ENCODE measurements at regions not wholly inside any gene's neighbourhood (a gene's known extent, or its start where the extent isn't known, plus 50 kb on each side); places are given as distances from the start of the nearest gene placed in this dataset.
"Not testable (repeated sequence)": the region's sequence is repeated elsewhere in the genome, so short reads cannot be mapped to it uniquely, and the experiment has no call there.

DNA sequence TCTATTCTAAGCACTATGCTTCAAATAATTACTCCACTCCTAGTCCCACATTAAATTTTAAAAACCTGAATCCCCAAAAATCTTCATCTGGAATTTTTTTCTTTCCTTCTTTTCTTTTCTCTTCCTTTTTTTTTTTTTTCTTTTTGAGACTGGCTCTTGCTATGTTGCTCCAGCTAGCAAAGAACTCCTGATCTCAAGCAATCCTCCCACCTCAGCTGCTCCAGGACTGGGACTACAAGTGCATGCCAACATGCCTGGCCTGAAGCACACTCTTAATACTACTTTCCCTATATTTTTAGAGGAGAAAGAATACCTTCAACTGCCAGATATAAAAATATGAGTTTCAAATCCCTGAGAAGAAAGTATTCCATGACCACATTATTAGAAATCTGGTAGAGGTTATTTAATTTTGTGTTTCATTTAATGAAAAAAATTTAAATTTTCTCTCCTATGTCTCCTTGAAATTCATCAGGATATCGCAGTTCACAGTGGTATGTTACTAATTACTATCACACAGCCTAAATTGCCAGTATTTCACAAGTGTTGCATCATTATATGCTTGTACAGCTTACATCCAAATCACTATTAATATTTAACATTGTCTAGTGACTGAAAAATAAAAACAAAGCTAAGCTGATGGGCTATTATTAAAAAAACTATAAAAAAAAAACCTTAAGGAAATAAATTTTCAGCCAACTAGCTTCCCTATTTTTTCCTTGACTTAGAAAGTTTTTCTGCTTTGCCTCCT lies 227.8 kb downstream of the NAF1 start:
- DNase-seq (ENCODE audit: low read depth), result no peak

DNA sequence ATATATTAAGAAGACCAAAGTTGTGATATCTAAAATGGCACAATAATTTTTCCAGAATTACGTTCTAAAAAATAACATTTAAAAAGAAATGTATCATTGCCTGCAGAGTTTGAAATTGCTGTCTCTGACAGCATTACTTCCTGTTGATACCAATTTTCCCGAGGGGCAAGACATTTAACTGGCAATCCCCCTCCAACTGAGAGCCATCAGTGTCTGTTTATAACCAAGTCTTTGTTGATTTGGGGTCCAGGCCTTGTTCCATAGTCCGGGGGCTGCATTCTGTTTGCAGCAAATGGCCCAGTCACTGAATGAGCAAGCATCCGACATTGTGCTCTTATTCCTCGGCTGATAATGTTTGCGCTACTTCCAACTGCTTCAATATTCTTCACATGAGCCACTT lies 231.5 kb downstream of the NAF1 start:
- no peak for DNase-seq (ENCODE audit: low read depth)

DNA sequence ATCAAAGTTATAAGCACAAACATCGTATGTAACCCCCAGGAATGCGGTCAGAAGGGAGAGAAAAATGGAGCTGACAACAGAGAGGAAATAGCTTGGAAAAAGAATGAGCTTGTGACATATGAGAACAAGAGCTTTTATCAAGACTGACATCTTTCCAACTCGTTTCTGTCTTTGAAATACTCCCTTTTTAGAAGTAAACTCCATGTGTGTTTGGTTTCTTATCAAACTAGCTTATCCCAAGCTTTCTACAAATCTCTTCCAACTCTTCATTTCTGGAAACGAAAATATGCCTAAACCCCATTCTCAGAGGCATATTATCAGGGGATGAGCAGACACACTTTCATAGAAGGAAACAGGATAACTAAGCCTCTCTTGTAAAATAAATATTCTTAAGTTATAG lies 235.4 kb downstream of the NAF1 start:
- DNase-seq (ENCODE audit: low read depth), result no peak

GRCh38 chr4:162921178-162921785 lies 245.4 kb downstream of the NAF1 start:
- DNase-seq (ENCODE audit: low read depth), result no peak

DNA sequence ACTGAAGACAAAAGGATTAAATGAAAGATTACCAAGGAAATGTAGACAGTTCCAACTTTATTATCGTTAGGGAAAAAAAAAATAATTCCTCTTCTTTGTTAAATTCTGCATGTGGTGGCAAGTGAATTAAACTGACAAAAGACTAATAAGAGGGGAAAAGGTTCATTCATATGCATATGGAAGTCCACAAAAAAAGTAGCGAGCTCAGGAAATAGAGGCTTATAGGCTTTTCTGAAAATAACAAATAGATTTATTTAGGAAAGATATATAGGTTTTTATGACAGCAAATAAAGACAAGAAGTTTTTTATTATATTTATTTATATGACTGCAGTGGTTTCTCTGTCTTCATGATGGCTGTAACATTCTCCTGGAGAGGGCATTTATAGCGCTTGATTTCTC lies 246.0 kb downstream of the NAF1 start:
- DNase-seq (ENCODE audit: low read depth), result no peak

DNA sequence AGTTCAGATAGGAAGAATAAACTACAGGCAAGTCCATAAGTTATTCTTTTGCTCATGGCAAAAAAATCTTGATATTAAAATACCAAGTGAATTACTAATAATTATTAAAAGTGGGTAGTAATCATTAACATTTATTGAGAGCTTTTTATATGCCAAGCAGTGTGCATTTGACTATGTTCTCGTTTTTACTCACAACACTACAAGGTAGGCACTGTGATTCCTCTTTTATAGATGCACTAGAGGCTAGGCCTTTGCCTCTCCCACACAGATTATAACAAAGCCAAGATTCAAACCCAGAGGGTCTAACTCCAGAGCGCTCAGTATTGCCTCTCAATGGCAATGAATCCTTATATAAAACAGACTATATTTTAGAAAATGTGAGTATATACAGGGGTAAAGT lies 254.2 kb downstream of the NAF1 start:
- DNase-seq (ENCODE audit: low read depth), result no peak

DNA sequence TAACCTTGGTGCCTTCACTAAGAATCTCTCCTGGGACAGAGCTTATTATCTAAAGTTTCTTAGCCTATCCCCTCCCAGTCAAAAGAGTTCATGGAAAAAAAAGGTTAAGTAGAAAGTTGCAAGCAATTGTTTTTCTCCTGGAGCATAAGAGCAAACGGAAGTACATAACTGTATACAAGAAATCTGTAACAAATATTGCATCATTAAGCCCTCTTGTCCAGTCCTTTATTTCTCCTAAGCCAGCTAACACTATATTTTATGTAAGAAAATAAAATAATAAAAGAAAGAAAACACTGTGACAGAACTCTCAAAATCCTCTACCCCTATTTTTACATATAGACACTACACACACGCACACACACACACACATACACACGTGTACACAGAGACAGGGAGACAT lies 255.3 kb downstream of the NAF1 start:
- no peak for DNase-seq (ENCODE audit: low read depth)

DNA sequence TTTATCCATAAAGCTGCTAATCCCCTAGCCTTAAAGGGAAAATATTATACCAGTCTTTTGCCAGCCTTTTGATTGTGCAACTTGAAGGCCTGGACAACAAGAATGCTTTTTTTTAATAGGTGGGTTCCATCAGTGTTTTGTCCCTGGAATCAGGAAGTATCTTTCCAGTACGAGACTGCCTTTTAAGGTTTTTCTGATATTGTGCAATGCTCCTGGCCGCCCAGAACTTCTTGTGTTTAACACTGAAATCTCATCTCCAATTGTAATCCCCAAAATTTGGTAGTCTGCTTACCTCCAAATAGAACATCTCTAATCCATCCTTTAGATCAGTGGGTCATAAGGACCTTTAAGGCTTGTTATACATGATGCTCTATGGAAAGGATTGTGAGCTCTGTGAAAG lies 256.7 kb downstream of the NAF1 start:
- DNase-seq (ENCODE audit: low read depth), result no peak

GRCh38 chr4:162894387-162894786 lies 272.3 kb downstream of the NAF1 start:
- no peak for DNase-seq (ENCODE audit: low read depth)

- DNase-seq (ENCODE audit: low read depth), result no peak
Measured at GRCh38 chr4:162891788-162892707, 274.6 kb downstream of the NAF1 start.

GRCh38 chr4:162878096-162878495 lies 288.6 kb downstream of the NAF1 start:
- DNase-seq (ENCODE audit: low read depth), result no peak

DNA sequence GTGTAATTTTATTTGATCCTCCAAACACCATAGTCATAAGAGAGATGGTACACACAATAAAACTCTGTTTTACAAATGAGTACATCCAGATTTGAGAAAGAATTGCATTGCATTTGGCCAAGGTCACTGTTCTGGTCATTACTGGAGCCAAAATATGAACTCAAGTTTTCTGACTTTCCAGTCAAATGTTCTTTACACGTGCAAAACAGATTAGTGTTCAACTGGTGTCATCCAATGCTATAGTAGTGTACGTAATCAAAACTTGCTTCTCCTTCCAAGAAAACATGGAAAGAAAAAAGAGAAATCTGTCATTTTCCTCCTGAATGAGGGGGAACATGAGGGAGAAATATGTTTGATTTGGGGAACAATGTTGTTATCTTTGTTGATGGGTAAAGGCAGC lies 291.9 kb downstream of the NAF1 start:
- no peak for DNase-seq (ENCODE audit: low read depth)

DNA sequence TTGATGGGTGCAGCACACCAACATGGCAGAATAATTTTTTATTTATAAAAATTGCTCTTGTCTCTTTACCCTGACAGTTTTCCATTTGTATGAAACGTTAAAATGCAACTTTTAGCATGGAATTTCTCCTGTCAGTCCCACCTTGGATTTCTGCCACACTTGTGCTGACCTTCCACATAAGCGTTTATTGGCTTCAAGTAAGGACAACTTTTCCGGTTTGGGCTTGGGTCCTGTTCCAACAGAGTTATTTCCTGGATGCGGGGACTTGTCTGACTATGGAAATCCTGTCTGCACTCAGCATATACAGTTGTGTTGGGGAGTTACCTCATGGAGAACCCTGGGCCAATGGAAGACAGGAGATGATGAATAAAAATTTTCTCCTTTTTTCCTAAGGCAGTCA lies 294.7 kb downstream of the NAF1 start:
- no peak for DNase-seq (ENCODE audit: low read depth)

DNA sequence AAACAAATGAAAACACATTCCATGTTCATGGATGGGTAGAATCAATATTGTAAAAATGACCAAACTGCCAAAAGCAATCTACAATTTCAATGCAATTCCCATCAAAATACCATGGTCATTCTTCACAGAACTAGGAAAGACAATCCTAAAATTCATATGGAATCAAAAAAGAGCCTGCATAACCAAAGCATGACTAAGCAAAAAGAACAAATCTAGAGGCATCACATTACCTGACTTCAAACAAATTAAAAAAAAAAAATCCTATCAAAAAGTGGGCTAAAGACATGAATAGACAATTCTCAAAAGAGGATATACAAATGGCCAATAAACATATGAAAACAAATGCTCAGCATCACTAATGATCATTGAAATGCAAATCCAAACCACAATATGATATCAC lies 297.5 kb downstream of the NAF1 start:
- DNase-seq (ENCODE audit: low read depth), result no peak

- no peak for DNase-seq (ENCODE audit: low read depth)
Measured at GRCh38 chr4:162866565-162866964, 300.1 kb downstream of the NAF1 start.

- DNase-seq (ENCODE audit: low read depth), result no peak
Measured at GRCh38 chr4:162865102-162865501, 301.6 kb downstream of the NAF1 start.

GRCh38 chr4:162853788-162854187 lies 312.9 kb downstream of the NAF1 start:
- DNase-seq (ENCODE audit: low read depth), result no peak

- no peak for DNase-seq (ENCODE audit: low read depth)
Measured at GRCh38 chr4:162852642-162853041, 314.0 kb downstream of the NAF1 start.

- DNase-seq (ENCODE audit: low read depth), result not testable (repeated sequence)
Measured at GRCh38 chr4:162851241-162851758, 315.4 kb downstream of the NAF1 start.

GRCh38 chr4:162849937-162850336 lies 316.8 kb downstream of the NAF1 start:
- DNase-seq (ENCODE audit: low read depth), result no peak

GRCh38 chr4:162847945-162848549 lies 318.6 kb downstream of the NAF1 start:
- DNase-seq (ENCODE audit: low read depth), result no peak

DNA sequence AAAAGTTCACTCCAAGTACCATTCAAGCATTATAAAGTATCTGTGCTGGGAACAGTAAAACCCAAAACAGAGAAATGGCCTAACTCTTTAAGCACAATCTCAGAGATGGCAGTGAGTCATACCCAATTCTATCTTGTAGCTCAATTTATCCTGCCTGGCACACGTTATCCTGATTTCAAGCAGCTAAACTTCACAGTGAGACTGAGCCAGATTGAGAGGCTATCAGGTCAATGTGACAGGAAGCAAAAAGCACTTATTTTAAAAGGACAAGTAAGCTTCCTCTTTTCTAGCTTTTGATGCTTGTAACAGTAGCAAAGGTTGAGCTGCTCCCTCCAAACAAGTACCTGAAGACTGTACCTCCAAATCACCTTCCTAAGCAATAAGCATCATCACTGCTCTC lies 324.9 kb downstream of the NAF1 start:
- DNase-seq (ENCODE audit: low read depth), result no peak

All from fibroblast of the conjunctiva (primary cell).